B cell (primary cell): ENCODE measurements at regions not wholly inside any gene's neighbourhood (a gene's known extent, or its start where the extent isn't known, plus 50 kb on each side); places are given as distances from the start of the nearest gene placed in this dataset.

Source experiments
- ATAC-seq: fragments of 200-7000 bp; cut with Tn5 transposase; one replicate; pipeline ENCODE4 v1.10.0; 2021; ENCODE audit warnings: low read depth, mild to moderate bottlenecking, moderate number of reproducible peaks, moderate library complexity
- CTCF ChIA-PET: fragments of 350-600 bp; sonication (Branson Sonifier 250); formaldehyde crosslinking; loops from one replicate; lab custom pipeline; 2021; ENCODE audit warnings: antibody characterized with exemption, inconsistent platforms; lab: Charles Lee
- POLR2A ChIA-PET: fragments of 350-600 bp; sonication (Branson Sonifier 250); formaldehyde crosslinking; loops from one replicate; lab custom pipeline; 2021; ENCODE audit warnings: antibody characterized with exemption; lab: Charles Lee
- DNase-seq: peaks from one replicate; pipeline ENCODE4 v3.0.0; 2013
- H2AFZ ChIP-seq: 2 replicates; pipeline ENCODE4 v1.6.1; 2012; ENCODE audit warnings: mild to moderate bottlenecking, low read depth, low read length; ENCODE audit not compliant: insufficient read depth, poor library complexity, severe bottlenecking
- H3K27ac ChIP-seq, 2 donors: 1 replicate in 1 of 2; 2 replicates in 1 of 2; pipeline ENCODE4 v1.5.1; 2012 to 2013; ENCODE audit warnings: low read length in 2 of 2, mild to moderate bottlenecking in 2 of 2, moderate library complexity in 1 of 2
- H3K27me3 ChIP-seq, 4 experiments: fragments of 200-600 bp in 1 of 4; sonication (generic) in 1 of 4; replicated peaks in 1 of 4; 1 replicate in 2 of 4; 2 replicates in 2 of 4; pipeline versions ENCODE4 v1.6.1 to v1.7.0; 2013 to 2016; ENCODE audit warnings: low read length in 3 of 4, mild to moderate bottlenecking in 2 of 4, mixed read lengths in 1 of 4, moderate library complexity in 1 of 4; ENCODE audit not compliant: insufficient read depth in 4 of 4, control insufficient read depth in 3 of 4; ENCODE audit errors: control extremely low read depth in 1 of 4
- H3K36me3 ChIP-seq, 2 experiments: replicated peaks in 1 of 2; 1 replicate in 1 of 2; 2 replicates in 1 of 2; pipeline versions ENCODE4 v1.6.1 to v1.7.1; 2013; ENCODE audit warnings: low read length in 1 of 2; ENCODE audit not compliant: insufficient read depth in 2 of 2, control insufficient read depth in 1 of 2; ENCODE audit errors: control extremely low read depth in 1 of 2, extremely low read depth in 1 of 2
- H3K4me1 ChIP-seq, 2 donors: fragments of 200-600 bp in 1 of 2; sonication (generic) in 1 of 2; 1 replicate in 1 of 2; 2 replicates in 1 of 2; pipeline versions ENCODE4 v1.5.1 to v1.6.1; 2013 to 2017; ENCODE audit warnings: low read length in 2 of 2; ENCODE audit not compliant: control insufficient read depth in 2 of 2, insufficient read depth in 2 of 2
- H3K4me2 ChIP-seq: replicated peaks from 2 replicates; pipeline ENCODE3; 2012; ENCODE audit warnings: mild to moderate bottlenecking, low read depth, low read length; ENCODE audit not compliant: poor library complexity, severe bottlenecking
- H3K4me3 ChIP-seq, 5 experiments: fragments of 200-600 bp in 1 of 5; sonication (generic) in 1 of 5; 1 replicate in 3 of 5; 2 replicates in 2 of 5; pipeline versions ENCODE4 v1.5.1 to v1.7.0; 2011 to 2016; ENCODE audit warnings: low read length in 4 of 5, mild to moderate bottlenecking in 4 of 5, low read depth in 2 of 5, control low read depth in 1 of 5, moderate library complexity in 1 of 5; ENCODE audit not compliant: insufficient read depth in 1 of 5; ENCODE audit errors: control extremely low read depth in 1 of 5, extremely low read depth in 1 of 5
- H3K79me2 ChIP-seq: fragments of 200-600 bp; sonication (generic); one replicate; pipeline ENCODE4 v1.6.0; 2016; ENCODE audit warnings: low read length; ENCODE audit not compliant: control insufficient read depth, insufficient read depth
- H3K9ac ChIP-seq: fragments of 200-600 bp; sonication (generic); 2 replicates; pipeline ENCODE4 v1.6.1; 2017; ENCODE audit warnings: mild to moderate bottlenecking, low read length, moderate library complexity
- H3K9me3 ChIP-seq, 3 donors: one replicate each; pipeline versions ENCODE4 v1.6.1 to v1.7.1; 2013; ENCODE audit warnings: low read length in 2 of 3; ENCODE audit not compliant: control insufficient read depth in 2 of 3, insufficient read depth in 1 of 3; ENCODE audit errors: control extremely low read depth in 1 of 3
- H4K20me1 ChIP-seq: 2 replicates; pipeline ENCODE4 v1.6.0; 2012; ENCODE audit warnings: mild to moderate bottlenecking, low read length; ENCODE audit not compliant: insufficient read depth, control insufficient read depth, poor library complexity, severe bottlenecking
- H3K27ac Mint-ChIP-seq: one replicate; pipeline ENCODE4 v1.8.0; 2021; ENCODE audit warnings: mixed read lengths
- H3K27me3 Mint-ChIP-seq: one replicate; pipeline ENCODE4 v1.8.0; 2021; ENCODE audit warnings: mixed read lengths
- H3K4me1 Mint-ChIP-seq: one replicate; pipeline ENCODE4 v1.8.0; 2021; ENCODE audit warnings: mixed read lengths
- H3K4me3 Mint-ChIP-seq: one replicate; pipeline ENCODE4 v1.8.0; 2021; ENCODE audit warnings: mixed read lengths
- H3K9me3 Mint-ChIP-seq: one replicate; pipeline ENCODE4 v1.8.0; 2022; ENCODE audit warnings: mixed read lengths; ENCODE audit not compliant: insufficient read depth
- CTCF ChIP-seq: fragments of 200-600 bp; IDR thresholded peaks from one replicate; pipeline ENCODE4 v1.8.0; 2022; ENCODE audit warnings: antibody characterized with exemption, mild to moderate bottlenecking
- EZH2 ChIP-seq: IDR thresholded peaks from 2 replicates; pipeline ENCODE4 v1.6.1; 2012; ENCODE audit warnings: borderline replicate concordance, low read depth, mild to moderate bottlenecking, moderate library complexity, low read length; ENCODE audit not compliant: insufficient read depth, poor library complexity, severe bottlenecking
- WGBS: methylation state at CpG from one replicate; pipeline ENCODE4 v1.1.5; 2013; ENCODE audit warnings: missing lambda C conversion rate; ENCODE audit not compliant: insufficient coverage; 5-methylcytosine and 5-hydroxymethylcytosine counted together
- intact Hi-C: fragments of 100-400 bp; cut with micrococcal nuclease; formaldehyde crosslinking; loops from one replicate; pipeline ENCODE4 v1.10.0; 2022

DNA sequence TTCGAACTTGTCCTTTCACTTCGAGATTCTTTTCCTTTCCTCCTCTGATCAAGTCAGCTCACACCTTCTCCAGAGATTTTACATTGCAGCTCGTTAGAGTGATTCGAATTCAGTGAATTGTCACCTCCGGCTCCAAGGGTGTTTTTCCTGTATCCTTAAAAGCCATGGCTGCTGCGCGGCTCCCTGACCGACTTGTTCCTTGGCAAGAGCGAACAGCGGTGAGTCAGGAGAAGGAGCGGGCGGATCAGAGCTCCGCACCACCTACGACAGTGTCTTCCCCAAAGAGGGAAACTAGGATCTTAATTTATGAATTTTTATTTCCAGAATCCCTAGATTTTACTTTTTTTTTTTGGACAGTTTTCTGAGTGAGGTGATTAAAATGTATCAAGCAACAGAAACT, 204.4 kb upstream of the ADGRL2 start:
- Histone ChIP-seq H3K79me2 (no peaks in the 10 kb centered on the region), H3K4me2 (no peak overlapping the region), H3K4me1 (no peaks in the 10 kb centered on the region), H2AFZ (no peak overlapping the region), H3K9me3 (no peaks in the 10 kb centered on the region), H3K36me3 (no peaks in the 10 kb centered on the region), H3K27ac (no peak overlapping the region), H3K27me3 (no peaks in the 10 kb centered on the region), H4K20me1 (no peaks in the 10 kb centered on the region), H3K4me3 (no peak overlapping the region), H3K9ac (no peak overlapping the region)
- ChIA-PET CTCF (no interaction called here), POLR2A (no interaction called here)
- H3K9me3 Mint-ChIP-seq, result no peaks in the 10 kb centered on the region
- no peak overlapping the region for H3K27ac Mint-ChIP-seq
- WGBS, result 96% methylated on average over 6 of the region's 14 CpGs
- TF ChIP-seq CTCF (no peak), EZH2 (no peak)
- no peaks in the 10 kb centered on the region for H3K4me1 Mint-ChIP-seq
- ATAC-seq (no peak), DNase-seq (no peak)
- no peak overlapping the region for H3K4me3 Mint-ChIP-seq
- no peaks in the 10 kb centered on the region for H3K27me3 Mint-ChIP-seq
- intact Hi-C loops, result no loop called here

GRCh38 chr1:81594206-81594605, 206.5 kb upstream of the ADGRL2 start:
- Histone ChIP-seq H3K36me3 (no peaks in the 10 kb centered on the region), H3K9ac (no peak overlapping the region), H3K79me2 (no peaks in the 10 kb centered on the region), H2AFZ (no peak overlapping the region), H3K27ac (no peak overlapping the region), H3K4me1 (no peaks in the 10 kb centered on the region), H3K27me3 (no peaks in the 10 kb centered on the region), H3K9me3 (no peaks in the 10 kb centered on the region), H4K20me1 (no peaks in the 10 kb centered on the region), H3K4me2 (no peak overlapping the region), H3K4me3 (no peak overlapping the region)
- CTCF ChIA-PET, result no interaction called here
- DNase-seq, result no peak
- no peak for ATAC-seq
- intact Hi-C loops, result no loop called here
- Mint-ChIP-seq H3K27ac (no peak overlapping the region), H3K27me3 (no peaks in the 10 kb centered on the region), H3K4me1 (no peaks in the 10 kb centered on the region), H3K4me3 (no peak overlapping the region), H3K9me3 (no peaks in the 10 kb centered on the region)
- POLR2A ChIA-PET, result no interaction called here
- no peak for TF ChIP-seq EZH2
- no CpG with 5 or more reads among the region's 1 CpG for WGBS
